ENCODE measurements at regions not wholly inside any gene's neighbourhood (a gene's known extent, or its start where the extent isn't known, plus 50 kb on each side); places are given as distances from the start of the nearest gene placed in this dataset.

DNA sequence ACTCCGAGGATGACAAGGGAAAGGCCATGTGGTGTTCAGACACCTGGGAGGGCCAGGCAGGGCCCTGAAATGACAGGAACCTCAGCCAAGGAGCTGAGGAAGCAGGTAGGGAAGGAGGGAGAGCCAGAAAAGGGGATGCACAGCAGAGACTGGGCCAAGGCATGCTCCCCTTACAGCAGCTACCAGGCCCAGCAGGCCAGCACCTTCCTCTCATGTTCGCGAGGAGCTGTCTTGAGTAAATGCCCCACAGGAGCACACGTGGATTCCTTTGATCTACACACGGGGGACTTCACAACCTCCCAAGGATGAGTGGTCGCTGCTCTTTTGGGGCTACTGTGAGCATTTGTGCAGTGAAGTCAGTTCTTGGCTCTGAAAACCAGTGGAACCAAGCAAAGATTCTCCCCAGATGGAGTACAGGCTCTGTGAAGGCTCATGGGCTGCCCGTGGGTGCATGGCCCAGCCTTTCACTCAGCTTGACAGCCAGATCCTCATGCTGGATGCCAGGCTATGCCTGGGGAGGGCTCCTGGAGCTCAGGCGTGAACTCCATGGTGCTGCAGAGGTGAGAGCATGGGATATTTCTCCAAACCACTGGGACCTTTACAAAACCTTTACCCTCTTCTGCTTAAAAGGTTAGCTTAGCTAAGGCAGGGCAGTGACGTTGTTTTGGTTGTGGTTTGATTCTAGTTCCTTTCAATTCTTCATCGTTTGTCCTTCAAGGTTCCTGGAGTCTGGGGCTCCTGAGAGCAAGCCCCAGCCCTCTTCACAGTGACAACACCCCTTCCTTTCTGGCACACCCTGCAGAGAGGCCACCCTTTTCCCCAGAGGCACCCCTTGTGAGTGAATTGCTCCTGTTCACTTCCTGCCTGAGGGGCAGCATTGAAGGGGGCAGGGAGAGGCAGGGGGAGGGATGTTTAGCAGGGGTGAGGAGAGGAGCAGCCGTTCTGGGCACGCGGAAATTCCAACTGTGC lies 74.2 kb upstream of the ZPBP start:
- DNase-seq (ENCODE audit: low spot score): no peak

DNA sequence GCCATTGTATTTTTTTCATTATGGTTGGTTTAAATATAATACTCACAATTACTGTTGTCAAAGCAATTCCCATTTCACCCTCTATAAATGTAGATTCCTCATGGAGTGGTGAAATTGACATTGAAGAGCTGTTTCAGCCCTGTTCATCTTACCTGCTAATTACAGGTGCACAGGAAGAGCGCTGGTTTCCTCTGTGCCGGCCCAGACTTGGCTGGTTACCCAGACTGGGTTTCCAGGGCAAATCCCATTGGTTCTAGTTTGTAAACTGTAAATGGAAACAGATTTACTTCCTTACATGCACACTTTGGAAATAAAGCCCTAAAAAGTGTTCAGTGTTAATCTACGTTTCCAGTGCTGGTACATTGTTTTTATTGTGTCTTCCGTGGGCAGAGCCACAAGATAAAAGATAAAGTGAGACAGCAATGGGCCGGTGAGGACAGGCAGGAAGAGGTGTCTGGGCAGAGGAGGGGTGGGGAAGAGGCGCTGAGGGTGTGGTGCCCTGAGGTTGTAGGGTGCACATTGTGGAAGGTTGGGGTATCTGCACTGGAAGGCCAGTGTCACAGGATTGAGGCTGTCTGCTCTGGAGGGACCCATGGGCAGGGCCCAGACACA lies 71.6 kb upstream of the ZPBP start:
- DNase-seq (ENCODE audit: low spot score): no peak

DNA sequence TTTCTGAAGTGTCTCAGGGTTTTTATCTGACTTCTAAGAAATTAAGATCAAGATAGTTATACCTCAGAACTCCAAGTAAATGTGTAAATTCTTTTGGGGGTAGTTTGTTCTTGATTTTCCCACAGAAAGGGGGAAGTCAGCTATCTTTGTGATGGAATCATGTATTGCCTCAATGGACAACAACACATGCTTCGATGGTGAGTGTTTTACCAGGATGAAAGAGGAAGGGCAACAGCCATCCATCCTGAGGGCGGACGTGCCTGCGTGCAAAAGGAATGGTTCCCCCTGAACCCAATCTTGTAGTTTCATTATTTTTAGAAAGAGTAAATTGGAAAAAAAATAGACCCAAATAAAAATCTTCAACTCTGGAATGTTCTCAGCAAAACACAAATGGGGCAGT lies 67.2 kb upstream of the ZPBP start:
- no peak for DNase-seq (ENCODE audit: low spot score)

DNA sequence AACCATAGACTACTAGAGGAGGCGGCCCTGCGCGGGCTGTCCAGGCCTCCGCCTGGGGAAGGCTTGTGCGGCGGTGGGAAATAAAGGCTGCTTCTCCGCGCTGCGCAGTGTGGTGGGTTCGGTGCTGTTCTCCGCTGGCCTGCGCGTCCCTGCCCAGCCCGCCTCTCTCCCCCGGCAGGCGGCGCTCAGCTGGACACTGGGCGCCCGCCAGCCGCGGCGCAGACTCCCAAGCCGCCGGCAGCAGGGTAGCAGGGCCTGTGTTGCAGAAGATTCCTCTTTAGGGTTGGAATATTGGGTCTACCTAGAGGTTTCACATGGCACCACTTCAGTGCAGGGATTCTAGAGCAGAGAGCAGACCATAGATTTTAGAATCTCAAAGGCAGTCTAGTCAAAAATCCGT lies 66.1 kb upstream of the ZPBP start:
- DNase-seq (ENCODE audit: low spot score): no peak

DNA sequence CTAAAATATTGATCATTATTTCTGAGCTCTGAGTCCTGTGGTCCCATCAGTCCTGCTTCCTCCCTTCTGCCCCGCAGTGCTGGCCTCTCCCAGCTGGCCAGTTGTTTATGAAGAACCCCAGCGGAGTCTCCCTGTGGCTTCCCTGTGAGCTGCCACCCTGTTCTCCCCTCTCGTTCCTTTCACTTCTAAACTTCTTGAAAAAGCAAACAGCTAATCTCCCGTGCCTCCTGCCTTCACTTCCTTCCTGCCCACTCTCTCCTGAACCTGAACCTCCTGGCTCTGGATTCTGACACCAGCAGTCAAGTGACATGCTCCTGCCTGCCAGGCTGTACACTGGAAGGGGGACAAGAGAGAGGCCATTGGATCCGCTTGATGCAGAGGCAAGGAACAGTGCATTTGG lies 63.7 kb upstream of the ZPBP start:
- no peak for DNase-seq (ENCODE audit: low spot score)

DNA sequence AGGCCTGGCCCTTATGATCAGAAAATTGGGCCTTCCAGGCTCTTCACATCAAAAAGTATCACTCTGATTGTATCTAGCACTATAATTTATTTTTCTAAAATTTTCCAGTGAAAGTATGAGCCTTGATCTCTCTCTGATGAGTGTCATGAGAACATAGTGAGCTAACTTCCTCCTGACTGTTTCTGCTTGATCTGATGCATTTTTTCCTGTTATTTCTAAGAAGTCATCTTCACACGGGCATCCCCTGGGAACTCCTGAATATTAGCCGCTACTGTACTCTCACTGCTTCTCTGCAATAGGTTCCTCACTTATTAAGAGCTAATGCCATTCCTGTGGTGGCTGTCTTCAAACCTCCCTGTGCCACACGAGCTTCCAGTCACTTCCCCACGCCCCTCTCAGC lies 63.1 kb upstream of the ZPBP start:
- DNase-seq (ENCODE audit: low spot score): no peak

DNA sequence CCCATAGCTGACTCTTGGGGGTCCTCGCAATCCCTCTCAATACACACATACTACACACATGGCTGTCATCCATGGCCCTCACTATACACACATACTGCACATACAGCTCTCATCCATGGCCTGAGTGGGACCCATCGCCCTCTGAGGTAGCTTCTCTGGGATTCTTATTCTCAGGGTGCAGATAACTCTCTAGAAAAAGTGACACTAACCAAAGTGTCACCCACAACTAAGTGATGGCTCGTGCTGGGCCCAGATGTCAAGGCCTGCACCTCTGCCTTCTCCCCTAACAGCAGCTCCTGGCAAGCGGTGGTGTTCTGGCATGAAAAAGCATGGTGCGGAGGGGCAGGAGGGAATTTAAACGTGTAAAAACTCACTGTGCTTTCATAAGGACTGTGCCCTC lies 62.7 kb upstream of the ZPBP start:
- no peak for DNase-seq (ENCODE audit: low spot score)

DNA sequence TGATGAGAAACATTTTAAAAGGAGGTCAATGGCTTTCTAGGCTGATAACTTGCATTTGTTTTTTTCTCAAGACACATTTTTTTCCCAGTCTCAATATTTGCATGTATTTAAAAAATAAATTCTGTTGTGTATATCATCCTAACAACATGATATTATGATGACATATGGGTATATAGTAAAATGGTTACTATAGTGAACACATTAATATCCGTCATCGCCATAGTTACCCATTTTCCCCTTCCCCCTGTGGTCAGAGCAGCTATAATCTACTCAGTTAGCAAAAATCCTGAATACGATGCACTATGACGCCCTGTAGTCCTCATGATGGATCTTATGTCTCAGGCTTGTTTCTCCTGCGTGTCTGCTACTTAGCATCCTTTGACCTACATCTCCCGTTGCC lies 60.9 kb upstream of the ZPBP start:
- no peak for DNase-seq (ENCODE audit: low spot score)

DNA sequence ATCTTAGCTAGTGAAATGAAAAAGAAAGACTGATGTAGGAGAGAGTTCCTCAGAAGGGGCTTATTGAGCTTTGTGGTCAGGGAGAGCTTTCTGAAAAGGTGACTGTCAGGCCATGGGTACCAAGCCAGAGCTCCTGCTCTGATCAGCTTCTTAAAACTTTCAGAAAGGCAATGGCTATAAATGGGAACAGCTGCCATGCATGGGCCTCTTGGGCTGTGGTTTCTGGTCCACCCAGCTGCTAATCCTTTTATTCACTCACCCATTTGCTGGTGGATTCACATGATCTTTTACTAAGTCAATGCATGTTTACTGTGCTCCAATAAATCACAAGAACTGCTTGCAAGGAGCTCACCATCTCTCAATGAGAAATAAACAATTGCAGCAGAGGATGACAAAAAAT lies 60.1 kb upstream of the ZPBP start:
- DNase-seq (ENCODE audit: low spot score): no peak

DNA sequence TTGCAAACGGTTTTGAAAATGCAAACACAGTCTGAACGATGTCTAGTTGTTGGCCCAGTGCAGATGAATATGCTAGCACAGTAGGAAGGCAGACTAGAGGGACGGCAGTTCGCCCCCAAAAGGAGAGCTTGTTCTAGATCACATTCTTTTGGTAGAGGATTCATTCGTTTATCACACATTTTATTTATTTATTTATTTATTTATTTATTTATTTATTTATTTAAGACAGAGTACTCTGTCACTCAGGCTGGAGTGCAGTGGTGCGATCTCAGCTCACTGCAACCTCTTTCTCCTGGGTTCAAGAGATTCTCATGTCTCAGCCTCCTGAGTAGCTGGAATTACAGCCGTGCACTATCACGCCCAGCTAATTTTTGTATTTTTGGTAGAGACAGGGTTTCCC lies 59.4 kb upstream of the ZPBP start:
- DNase-seq (ENCODE audit: low spot score): no peak

DNA sequence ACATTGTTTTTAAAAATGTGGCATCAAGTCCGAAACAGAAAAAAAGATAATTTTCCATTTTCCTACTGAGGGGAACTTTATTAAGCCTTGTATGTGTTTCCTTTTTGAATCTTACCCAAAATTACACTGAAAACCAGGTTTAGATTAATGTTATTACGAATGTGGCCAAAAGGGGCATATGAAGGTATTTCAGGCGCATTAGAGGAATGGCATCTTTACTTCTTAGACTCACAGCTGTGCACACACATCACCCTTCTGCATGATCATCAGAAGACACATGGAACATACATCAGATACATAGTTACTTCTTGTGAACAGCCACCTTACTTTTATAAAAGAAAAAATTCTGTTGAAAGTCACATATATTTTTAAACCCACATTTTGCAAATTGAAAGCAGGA lies 58.6 kb upstream of the ZPBP start:
- DNase-seq (ENCODE audit: low spot score): no peak

DNA sequence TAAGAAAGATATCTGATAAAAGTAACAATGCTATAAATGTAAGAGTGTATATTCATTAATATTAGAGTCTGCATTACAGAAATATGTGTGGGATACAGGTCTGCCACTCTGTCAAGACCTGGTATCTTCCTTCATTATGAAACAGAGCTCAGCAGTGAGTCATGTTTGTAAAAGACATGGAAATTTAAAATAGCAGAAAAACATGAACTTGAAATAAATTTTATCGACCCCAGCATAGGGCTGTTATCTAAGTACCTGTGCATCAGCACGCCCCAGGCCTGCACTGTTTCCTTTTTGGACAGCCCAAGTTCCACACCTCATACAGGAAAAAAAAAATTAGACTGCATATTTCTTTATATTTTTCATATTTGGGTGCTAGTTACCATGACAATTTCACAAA lies 58.0 kb upstream of the ZPBP start:
- DNase-seq (ENCODE audit: low spot score): peak; percentile 28

DNA sequence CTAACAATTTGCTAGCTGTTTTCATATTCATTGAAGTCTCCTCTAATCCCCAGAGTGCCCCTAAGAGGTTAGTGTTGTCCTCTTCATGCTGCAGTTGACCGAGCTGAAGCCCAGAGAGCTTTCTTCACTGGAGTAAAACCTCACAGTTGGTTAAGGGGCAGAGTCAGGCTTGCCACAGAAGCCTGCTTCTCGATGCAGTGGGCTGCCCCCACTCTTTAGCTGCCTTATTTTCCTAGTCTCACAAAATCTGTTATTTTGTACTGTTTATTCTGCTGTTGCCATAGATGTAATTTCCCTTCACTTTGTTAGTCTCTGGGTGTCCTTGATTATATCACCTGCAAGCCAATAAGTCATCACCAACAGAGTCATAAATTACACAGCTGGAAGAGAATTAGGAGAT lies 56.3 kb upstream of the ZPBP start:
- DNase-seq (ENCODE audit: low spot score): no peak

DNA sequence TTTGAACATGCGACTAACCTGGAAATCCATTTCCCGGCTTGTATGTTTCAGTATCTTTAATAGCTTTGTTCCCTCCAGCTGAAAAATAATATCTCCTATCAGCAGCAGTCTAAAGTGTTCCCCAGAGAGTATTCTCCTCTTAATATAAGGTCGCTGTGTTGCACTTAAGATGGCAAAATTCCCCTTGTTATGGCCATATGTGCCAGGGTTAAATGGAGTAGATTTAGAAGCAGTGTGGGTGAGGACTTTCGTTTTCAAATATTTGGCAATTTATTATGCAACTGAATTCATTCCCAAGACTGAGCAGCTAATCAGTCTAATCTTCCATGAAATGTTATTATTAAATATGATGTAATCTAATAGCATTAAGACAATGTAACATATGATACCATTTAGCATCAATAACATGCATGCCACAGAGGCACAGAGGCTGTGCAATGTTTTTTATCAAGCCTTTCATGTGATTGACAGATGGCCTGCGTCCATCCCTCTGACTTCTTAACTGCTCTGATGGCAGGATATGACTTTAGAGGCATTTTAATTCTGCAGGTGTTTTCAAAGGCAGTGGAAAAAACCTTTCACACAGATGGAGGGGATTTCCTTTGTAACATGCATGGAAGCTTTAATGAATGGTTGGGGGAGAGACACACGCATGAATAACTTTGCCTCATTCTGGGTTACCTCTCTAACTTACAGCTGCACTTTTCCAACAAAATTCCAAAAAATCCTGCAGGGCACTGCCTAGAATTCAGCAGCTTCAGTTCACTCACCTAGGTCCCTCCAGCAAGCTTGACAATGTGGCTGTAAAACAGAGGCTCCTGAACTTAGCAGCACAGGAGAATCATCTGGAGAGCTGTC lies 55.1 kb upstream of the ZPBP start:
- DNase-seq (ENCODE audit: low spot score): no peak

DNA sequence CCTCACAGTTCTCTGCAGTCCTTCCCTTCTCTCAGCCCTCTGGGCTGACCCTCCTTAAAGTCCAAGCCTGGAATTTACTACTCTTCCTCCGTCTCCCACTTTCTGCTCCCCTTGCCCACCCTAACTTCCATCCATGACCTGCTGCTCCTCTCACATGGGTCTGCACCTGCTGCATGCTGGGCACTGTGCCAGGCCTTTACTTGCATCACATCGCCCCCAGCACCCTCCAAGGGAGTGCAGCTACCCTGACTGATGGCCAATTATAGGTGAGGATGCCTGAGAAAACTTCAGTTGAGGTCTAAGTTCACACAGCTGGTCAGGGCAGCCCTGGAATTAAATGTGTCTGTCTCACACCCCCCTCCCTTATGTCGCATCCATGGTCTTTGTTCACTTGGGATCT lies 53.6 kb upstream of the ZPBP start:
- DNase-seq (ENCODE audit: low spot score): no peak

DNA sequence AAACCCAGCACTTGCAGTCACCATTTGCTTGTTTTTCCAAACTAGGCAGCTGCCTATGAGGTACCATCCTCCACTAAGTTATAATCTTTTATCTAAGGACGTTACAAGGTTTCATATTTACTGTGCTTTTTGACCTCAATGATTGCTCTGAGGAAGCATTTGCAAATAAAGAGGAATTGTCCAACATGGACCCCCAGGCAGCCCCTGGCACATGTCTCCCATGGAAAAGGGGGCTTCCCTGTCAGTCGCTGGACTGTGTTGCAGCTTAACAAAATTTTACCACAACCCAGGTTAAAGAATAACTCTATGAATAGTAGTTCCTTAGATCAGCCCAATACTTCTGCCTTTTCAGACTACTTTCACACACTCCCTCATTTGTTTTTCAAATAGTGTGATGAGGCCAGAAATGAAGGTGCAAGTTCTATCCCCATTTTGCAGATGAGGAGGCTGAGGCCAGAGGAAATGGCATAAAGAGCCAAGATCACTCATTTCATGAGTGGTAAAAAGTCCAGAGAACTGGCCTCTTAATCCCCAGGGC lies 52.8 kb upstream of the ZPBP start:
- DNase-seq (ENCODE audit: low spot score): no peak

DNA sequence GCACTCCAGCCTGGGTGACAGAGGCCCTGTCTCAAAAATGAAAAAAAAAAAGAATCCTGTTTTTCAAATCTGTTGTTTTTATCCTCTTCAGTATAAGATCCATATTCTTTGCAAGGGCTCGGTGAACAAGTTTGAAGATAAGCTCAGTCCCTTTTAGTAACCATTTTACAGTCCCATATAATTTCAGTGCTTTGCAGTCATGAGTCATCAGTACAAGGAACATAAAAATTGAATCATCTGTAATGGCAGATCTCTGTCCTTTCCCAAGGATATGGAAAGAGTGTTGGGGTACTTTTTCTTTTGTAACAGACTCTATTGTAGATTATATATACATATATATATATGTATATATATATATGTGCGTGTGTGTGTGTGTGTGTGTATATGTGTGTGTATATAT lies 52.2 kb upstream of the ZPBP start:
- no peak for DNase-seq (ENCODE audit: low spot score)
